ENCODE measurements at regions not wholly inside any gene's neighbourhood (a gene's known extent, or its start where the extent isn't known, plus 50 kb on each side); places are given as distances from the start of the nearest gene placed in this dataset.
"Not testable (repeated sequence)": the region's sequence is repeated elsewhere in the genome, so short reads cannot be mapped to it uniquely, and the experiment has no call there.

DNA sequence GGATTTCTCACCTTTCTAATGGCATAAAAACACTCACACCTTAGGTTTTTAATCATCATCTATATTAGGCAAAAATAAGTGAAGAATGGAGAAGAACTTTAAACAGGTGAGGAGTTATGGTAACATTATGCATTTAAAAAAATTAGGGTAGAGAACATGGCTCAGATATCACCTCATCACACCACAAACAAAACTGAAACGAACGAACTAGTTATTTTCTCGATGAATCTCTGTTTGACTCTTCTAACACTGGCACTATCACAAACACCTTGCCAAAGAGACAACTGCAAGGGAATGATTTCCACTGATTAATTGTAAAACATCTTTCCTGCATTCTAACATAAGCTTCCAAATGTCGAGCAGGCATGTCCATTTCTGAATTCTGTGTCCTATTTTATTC, 286.1 kb upstream of the GJE1 start:
- H3K27me3 Mint-ChIP-seq (ENCODE audit: insufficient read depth) = no peaks in the 10 kb centered on the region
- intact Hi-C loops (cut with micrococcal nuclease) = no loop called here

DNA sequence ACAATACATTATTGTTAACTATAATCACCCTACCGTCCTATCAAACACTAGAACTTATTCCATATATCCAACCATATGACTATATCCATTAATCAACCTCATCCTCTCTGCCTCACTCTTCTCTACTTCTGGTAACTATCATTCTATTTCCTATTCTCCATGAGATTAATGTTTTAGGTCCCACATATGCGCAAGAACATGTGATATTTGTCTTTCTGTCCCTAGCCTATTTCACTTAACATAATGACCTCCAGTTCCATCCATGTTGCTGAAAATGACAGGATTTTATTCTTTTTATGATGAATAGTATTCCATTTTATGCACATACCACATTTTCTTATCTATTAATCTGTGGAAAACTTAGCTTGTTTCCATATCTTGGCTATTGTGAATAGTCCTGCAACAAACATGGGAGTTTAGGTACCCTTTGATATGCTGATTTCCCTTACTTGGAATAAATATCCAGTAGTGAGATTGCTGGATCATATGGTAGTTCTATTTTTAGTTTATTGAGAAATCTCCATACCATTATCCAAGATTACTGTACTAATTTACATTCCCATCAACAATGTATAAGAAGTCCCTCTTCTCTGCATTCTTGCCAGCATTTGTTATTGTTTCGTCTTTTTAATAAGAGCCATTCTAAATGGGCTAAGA, 289.4 kb upstream of the GJE1 start:
- Mint-ChIP-seq H3K9me3 (no peaks in the 10 kb centered on the region), H3K27me3 (ENCODE audit: insufficient read depth) (no peaks in the 10 kb centered on the region), H3K27ac (no peak overlapping the region), H3K36me3 (ENCODE audit: low read depth) (no peaks in the 10 kb centered on the region), H3K4me1 (ENCODE audit: low read depth) (no peaks in the 10 kb centered on the region), H3K4me3 (no peak overlapping the region)
- no peak for DNase-seq (ENCODE audit: low spot score)
- intact Hi-C loops (cut with micrococcal nuclease) = no loop called here

More for the DNA sequence above, 286.1 kb upstream of the GJE1 start:
- Mint-ChIP-seq H3K4me3 (no peak overlapping the region), H3K9me3 (no peaks in the 10 kb centered on the region), H3K4me1 (ENCODE audit: low read depth) (no peaks in the 10 kb centered on the region), H3K27ac (no peak overlapping the region), H3K36me3 (ENCODE audit: low read depth) (no peaks in the 10 kb centered on the region)
- no peak for DNase-seq (ENCODE audit: low spot score)

DNA sequence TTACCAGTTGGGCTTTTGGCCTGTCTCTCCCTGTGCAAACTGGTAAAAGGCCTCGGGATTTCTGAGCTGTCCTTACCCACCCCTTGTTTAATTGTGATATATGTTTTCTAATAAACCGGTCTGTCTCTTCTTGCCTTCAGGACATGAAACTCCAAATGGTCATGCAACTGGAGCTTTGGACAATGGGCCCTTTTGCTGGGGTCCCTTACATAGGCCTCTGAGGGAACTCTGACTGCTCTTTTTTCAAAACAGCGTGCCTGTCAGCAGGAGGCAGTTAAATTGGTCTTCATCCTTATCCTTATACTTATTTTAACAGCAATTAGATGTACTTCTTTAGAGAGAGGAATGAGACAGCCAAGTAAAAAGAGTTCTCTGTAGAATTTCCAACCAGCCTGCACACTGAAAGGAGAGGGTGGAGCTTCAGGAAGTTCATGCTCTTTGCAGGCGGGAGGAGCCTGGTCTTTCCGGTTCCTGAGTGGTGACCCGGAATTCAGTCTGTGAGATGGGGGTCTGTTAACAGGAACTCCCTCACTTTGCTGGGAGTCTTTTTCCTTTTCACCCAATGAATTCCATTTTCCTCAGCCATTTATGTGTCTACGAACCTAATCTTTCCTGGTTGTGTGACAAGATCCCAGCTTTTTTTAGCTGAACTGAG, 299.6 kb upstream of the GJE1 start:
- no peak overlapping the region for H3K4me3 Mint-ChIP-seq
- no peak overlapping the region for H3K27ac Mint-ChIP-seq
- H3K36me3 Mint-ChIP-seq (ENCODE audit: low read depth) = no peaks in the 10 kb centered on the region
- H3K4me1 Mint-ChIP-seq (ENCODE audit: low read depth) = no peaks in the 10 kb centered on the region
- intact Hi-C loops (cut with micrococcal nuclease) = no loop called here
- no peaks in the 10 kb centered on the region for H3K27me3 Mint-ChIP-seq (ENCODE audit: insufficient read depth)
- H3K9me3 Mint-ChIP-seq = no peaks in the 10 kb centered on the region
- DNase-seq (ENCODE audit: low spot score) = no peak

DNA sequence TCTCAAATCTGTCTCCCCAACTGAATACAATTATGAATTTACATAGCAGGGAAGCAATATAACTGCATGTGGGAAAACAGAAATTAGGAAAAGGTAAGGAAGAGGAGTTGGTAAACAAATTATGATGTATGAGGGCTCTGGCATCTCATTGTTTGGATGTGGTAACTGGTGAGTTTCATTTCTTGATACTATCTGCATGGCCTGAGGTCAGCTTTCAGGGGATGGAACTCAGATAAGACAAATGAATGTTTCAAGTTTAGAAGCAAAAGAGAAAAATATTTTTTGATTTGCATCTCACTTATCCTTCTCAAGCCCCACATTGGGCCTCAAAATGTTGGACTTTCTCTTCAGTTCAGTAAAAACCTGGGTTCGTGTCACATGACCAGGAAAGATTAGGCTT, 302.2 kb upstream of the GJE1 start:
- no peaks in the 10 kb centered on the region for H3K4me1 Mint-ChIP-seq (ENCODE audit: low read depth)
- DNase-seq (ENCODE audit: low spot score) = no peak
- no peaks in the 10 kb centered on the region for H3K36me3 Mint-ChIP-seq (ENCODE audit: low read depth)
- no peak overlapping the region for H3K4me3 Mint-ChIP-seq
- no peaks in the 10 kb centered on the region for H3K27me3 Mint-ChIP-seq (ENCODE audit: insufficient read depth)
- intact Hi-C loops (cut with micrococcal nuclease) = no loop called here
- no peaks in the 10 kb centered on the region for H3K9me3 Mint-ChIP-seq
- H3K27ac Mint-ChIP-seq = no peak overlapping the region

DNA sequence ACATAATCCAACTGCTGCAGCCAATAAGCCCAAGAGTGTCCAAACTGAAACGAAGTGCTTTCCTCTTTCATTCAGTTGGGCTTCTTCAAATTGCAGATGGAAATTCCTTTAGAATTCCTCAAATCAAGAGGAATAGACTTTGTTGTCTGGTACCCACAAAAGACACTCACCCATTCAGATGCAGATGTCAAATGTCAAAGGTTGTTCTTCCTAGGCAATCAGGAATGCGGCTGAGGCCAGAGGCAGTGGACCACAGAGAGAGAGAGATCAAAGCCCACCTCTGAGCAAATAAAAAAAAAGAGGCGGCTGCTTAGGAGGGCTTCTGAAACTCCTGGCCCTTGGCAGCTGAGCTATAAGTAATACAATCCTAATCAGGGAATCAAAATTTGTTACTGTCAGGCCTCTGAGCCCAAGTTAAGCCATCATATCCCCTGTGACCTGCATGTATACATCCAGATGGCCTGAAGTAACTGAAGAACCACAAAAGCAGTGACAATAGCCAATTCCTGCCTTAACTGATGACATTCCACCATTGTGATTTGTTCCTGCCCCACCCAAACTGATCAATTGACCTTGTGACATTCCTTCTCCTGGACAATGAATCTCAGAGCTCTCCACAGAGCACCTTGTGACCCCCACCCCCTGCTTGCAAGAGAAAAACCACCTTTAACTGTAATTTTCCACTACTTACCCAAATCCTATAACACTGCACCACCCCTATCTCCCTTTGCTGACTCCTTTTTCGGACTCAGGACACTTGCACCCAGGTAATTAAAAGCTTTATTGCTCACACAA, 303.0 kb upstream of the GJE1 start:
- intact Hi-C loops (cut with micrococcal nuclease) = no loop called here
- Mint-ChIP-seq H3K4me1 (ENCODE audit: low read depth) (no peaks in the 10 kb centered on the region), H3K36me3 (ENCODE audit: low read depth) (no peaks in the 10 kb centered on the region), H3K27me3 (ENCODE audit: insufficient read depth) (no peaks in the 10 kb centered on the region), H3K9me3 (no peaks in the 10 kb centered on the region), H3K4me3 (no peak overlapping the region), H3K27ac (no peak overlapping the region)
- no peak for DNase-seq (ENCODE audit: low spot score)

DNA sequence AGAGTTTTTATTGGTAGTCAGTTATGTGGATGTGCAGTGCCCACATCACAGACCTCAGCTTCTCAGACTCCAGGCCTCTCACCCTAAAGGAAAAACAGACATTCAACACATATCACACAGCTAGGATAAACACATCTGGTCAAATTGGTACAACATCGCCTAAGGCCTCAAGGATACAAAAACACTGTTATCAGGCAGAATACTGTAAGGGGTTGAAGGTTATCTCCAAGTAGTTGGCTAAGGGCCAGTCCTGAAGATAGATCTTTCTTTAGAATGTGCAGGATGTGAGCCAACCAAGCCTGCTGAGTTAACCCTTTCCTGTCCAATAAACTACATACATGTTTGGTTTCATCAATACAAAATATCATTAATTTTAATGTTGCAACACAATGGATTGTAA, 308.4 kb upstream of the GJE1 start:
- Mint-ChIP-seq H3K4me3 (no peak overlapping the region), H3K27ac (no peak overlapping the region), H3K36me3 (ENCODE audit: low read depth) (no peaks in the 10 kb centered on the region), H3K27me3 (ENCODE audit: insufficient read depth) (no peaks in the 10 kb centered on the region), H3K4me1 (ENCODE audit: low read depth) (no peaks in the 10 kb centered on the region), H3K9me3 (no peaks in the 10 kb centered on the region)
- no peak for DNase-seq (ENCODE audit: low spot score)
- intact Hi-C loops (cut with micrococcal nuclease) = no loop called here

DNA sequence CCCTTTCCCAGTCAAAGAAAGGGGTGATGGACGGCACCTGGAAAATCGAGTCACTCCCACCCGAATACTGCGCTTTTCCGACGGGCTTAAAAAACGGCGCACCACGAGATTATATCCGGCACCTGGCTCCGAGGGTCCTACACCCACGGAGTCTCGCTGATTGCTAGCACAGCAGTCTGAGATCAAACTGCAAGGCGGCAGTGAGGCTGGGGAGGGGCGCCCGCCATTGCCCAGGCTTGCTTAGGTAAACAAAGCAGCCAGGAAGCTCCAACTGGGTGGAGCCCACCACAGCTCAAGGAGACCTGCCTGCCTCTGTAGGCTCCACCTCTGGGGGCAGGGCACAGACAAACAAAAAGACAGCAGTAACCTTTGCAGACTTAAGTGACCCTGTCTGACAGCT, 317.7 kb upstream of the GJE1 start:
- H3K36me3 Mint-ChIP-seq (ENCODE audit: low read depth); intact Hi-C loops (cut with micrococcal nuclease); H3K27ac Mint-ChIP-seq: not testable (repeated sequence)

DNA sequence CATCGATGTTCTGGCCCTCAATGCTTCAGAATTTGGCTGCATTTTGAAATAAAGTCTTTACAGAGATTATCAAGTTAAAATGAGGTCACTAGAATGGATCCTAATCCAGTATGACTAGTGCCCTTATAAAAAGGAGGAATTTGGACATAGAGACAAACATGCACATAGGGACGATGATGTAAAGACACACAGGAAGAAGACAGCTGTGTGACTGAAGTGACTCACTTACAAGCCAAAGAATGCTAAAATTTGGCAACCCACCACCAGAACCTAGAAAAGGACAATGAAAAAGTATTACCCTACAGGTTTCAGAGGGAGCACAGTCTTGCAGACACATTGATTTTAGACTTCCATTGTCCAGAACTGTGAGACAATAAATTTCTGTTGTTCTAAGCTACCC, 322.8 kb upstream of the GJE1 start:
- H3K36me3 Mint-ChIP-seq (ENCODE audit: low read depth) = no peaks in the 10 kb centered on the region
- H3K27ac Mint-ChIP-seq = no peak overlapping the region
- H3K4me1 Mint-ChIP-seq (ENCODE audit: low read depth) = no peaks in the 10 kb centered on the region
- no peak for DNase-seq (ENCODE audit: low spot score)
- H3K9me3 Mint-ChIP-seq = no peaks in the 10 kb centered on the region
- intact Hi-C loops (cut with micrococcal nuclease) = no loop called here
- H3K27me3 Mint-ChIP-seq (ENCODE audit: insufficient read depth) = no peaks in the 10 kb centered on the region
- H3K4me3 Mint-ChIP-seq = no peak overlapping the region

More for the DNA sequence above, 317.7 kb upstream of the GJE1 start:
- H3K9me3 Mint-ChIP-seq; H3K4me3 Mint-ChIP-seq; DNase-seq (ENCODE audit: low spot score); H3K4me1 Mint-ChIP-seq (ENCODE audit: low read depth); H3K27me3 Mint-ChIP-seq (ENCODE audit: insufficient read depth): not testable (repeated sequence)

DNA sequence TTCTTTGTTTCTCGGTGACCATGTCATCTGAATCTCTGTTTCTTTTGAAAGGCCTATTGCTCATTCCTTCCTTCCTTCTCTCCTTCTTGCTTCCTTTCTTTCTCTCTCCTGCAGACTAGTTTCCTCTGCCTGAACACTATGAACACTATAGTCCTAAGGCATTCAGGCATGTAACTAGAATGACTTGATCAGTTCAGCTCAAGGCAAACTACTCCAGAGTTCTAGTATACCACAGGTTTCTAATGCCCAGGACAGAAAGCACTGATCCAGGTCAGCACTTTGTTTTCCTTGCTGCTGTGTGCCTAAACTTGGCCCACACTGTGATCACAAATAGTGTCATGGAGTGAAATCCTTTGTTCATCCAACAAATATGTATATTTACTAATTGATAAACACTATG, 324.1 kb upstream of the GJE1 start:
- Mint-ChIP-seq H3K36me3 (ENCODE audit: low read depth) (no peaks in the 10 kb centered on the region), H3K27ac (no peak overlapping the region), H3K27me3 (ENCODE audit: insufficient read depth) (no peaks in the 10 kb centered on the region), H3K4me1 (ENCODE audit: low read depth) (no peaks in the 10 kb centered on the region), H3K9me3 (no peaks in the 10 kb centered on the region), H3K4me3 (no peak overlapping the region)
- DNase-seq (ENCODE audit: low spot score) = no peak
- intact Hi-C loops (cut with micrococcal nuclease) = no loop called here

DNA sequence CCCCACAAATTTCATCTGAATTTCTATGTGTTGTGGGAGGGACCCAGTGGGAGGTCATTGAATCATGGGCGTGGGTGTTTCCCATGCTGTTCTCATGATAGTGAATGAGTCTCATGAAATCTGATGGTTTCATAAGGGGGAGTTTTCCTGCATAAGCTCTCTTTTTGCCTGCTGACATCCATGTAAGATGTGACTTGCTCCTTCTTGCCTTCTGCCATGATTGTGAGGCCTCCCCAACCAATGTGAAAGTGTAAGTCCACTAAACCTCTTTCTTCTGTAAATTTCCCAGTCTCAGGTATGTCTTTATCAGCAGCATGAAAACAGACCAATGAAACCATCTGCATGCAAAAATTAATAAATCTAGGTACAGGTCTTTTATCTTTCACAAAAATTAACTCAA, 331.8 kb upstream of the GJE1 start:
- H3K4me1 Mint-ChIP-seq (ENCODE audit: low read depth); H3K4me3 Mint-ChIP-seq; H3K27ac Mint-ChIP-seq; DNase-seq (ENCODE audit: low spot score); H3K27me3 Mint-ChIP-seq (ENCODE audit: insufficient read depth); H3K36me3 Mint-ChIP-seq (ENCODE audit: low read depth); H3K9me3 Mint-ChIP-seq; intact Hi-C loops (cut with micrococcal nuclease): not testable (repeated sequence)

DNA sequence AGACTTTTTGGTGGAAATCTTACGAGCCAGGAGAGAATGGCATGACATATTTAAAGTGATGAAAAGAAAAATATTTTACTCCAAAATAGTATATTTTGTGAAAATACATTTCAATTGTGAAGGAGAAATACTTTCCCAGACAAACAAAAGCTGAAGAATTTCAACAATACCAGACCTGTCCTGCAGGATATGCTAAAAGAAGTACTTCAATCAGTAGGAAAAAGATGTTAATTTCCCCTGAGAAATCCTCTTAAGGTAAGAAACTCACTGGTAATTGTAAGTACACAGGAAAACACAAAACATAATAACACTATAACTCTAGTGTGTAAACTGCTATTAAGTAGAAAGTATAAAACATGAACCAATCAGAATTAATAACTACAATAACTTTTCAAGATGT, 341.8 kb upstream of the GJE1 start:
- intact Hi-C loops (cut with micrococcal nuclease) = no loop called here
- Mint-ChIP-seq H3K4me3 (no peak overlapping the region), H3K36me3 (ENCODE audit: low read depth) (no peaks in the 10 kb centered on the region), H3K4me1 (ENCODE audit: low read depth) (no peaks in the 10 kb centered on the region), H3K27ac (no peak overlapping the region), H3K9me3 (no peaks in the 10 kb centered on the region), H3K27me3 (ENCODE audit: insufficient read depth) (no peaks in the 10 kb centered on the region)
- no peak for DNase-seq (ENCODE audit: low spot score)

DNA sequence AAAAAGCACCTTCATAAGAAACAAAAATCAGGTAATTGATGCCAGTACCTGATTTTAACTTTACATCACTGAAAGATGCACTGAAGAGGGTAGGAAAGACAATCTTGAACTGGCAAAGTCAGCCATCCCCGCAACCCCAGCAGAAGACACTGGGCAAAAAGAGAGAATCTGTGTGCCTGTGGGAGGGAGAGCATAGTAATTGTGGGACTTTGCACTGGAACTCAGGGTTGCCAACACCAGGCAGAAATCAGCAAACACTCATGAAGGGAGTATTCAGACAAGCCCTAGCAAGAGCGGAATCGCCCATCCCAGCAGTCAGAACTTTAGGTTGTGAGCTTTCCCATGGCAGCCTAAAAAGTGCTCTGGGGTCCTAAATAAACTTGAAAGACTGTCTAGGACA, 344.6 kb upstream of the GJE1 start:
- H3K4me1 Mint-ChIP-seq (ENCODE audit: low read depth) = no peaks in the 10 kb centered on the region
- DNase-seq (ENCODE audit: low spot score) = no peak
- H3K27me3 Mint-ChIP-seq (ENCODE audit: insufficient read depth) = no peaks in the 10 kb centered on the region
- H3K27ac Mint-ChIP-seq = no peak overlapping the region
- intact Hi-C loops (cut with micrococcal nuclease) = no loop called here
- no peaks in the 10 kb centered on the region for H3K9me3 Mint-ChIP-seq
- no peak overlapping the region for H3K4me3 Mint-ChIP-seq
- no peaks in the 10 kb centered on the region for H3K36me3 Mint-ChIP-seq (ENCODE audit: low read depth)

DNA sequence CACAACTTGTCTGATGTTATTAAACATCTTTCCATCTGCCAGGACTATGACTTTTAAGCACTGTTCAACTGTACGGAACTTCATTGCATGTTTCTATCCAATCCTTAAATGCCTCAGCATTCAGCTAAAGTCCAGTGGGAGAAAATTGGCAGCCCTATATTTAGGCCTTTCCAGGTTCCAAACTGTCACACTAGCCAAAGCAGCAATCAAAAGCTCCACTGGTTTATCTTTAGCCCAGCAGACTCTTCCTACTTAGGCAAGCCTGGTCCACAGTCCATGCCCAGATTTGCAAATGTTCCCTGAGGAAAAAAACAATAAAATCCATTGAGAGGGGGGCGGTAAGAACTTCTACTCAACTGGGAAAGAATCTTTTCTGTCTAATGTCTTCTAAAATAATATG, 349.1 kb upstream of the GJE1 start:
- intact Hi-C loops (cut with micrococcal nuclease) = no loop called here
- Mint-ChIP-seq H3K27ac (no peak overlapping the region), H3K4me3 (no peak overlapping the region), H3K9me3 (no peaks in the 10 kb centered on the region), H3K36me3 (ENCODE audit: low read depth) (no peaks in the 10 kb centered on the region), H3K4me1 (ENCODE audit: low read depth) (no peaks in the 10 kb centered on the region), H3K27me3 (ENCODE audit: insufficient read depth) (no peaks in the 10 kb centered on the region)
- no peak for DNase-seq (ENCODE audit: low spot score)

All from activated T-helper 1 cell treated with anti-CD3 and anti-CD28 coated beads, Interleukin-12 subunit alpha, Interleukin-12 subunit beta, Interleukin-2, Interleukin-4 antibody, amounts not matched to agents 30 ng/mL and 10 ng/mL and 1 ng/mL, durations not matched to agents 14 hours and 24 hours and 36 hours (primary cell).